ENCODE measurements at regions not wholly inside any gene's neighbourhood (a gene's known extent, or its start where the extent isn't known, plus 50 kb on each side); places are given as distances from the start of the nearest gene placed in this dataset.

DNA sequence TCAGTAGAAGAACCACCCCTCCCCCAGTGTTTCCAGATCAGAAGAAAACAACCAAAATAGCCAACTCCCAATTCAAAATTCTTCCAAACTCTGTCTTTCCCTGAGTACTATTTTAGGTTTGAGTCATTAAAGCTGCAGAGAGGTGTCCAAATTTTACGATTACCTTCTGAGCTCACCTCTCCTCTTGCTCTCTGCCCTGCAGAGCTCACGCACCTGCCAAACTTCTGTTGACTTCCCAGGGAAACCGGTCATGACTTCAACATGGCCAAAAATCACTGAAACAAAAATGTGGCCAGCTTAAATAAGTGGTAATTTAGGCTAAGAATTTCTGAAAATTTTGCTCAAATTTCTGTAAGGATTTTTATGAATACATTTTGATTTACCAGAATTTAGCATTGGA, 70.9 kb upstream of the OTX2 start:
- no peak for TF ChIP-seq POLR2A (IDR thresholded peaks at IDR 0.05; ENCODE audit: extremely low read depth, insufficient read length)
- TF ChIP-seq, protein P1, sequence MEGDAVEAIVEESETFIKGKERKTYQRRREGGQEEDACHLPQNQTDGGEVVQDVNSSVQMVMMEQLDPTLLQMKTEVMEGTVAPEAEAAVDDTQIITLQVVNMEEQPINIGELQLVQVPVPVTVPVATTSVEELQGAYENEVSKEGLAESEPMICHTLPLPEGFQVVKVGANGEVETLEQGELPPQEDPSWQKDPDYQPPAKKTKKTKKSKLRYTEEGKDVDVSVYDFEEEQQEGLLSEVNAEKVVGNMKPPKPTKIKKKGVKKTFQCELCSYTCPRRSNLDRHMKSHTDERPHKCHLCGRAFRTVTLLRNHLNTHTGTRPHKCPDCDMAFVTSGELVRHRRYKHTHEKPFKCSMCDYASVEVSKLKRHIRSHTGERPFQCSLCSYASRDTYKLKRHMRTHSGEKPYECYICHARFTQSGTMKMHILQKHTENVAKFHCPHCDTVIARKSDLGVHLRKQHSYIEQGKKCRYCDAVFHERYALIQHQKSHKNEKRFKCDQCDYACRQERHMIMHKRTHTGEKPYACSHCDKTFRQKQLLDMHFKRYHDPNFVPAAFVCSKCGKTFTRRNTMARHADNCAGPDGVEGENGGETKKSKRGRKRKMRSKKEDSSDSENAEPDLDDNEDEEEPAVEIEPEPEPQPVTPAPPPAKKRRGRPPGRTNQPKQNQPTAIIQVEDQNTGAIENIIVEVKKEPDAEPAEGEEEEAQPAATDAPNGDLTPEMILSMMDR (IDR thresholded peaks at IDR 0.05; ENCODE audit: low read depth, low read length): no peak
